Suprapubic skin (tissue), 4 donors: ENCODE measurements at regions not wholly inside any gene's neighbourhood (a gene's known extent, or its start where the extent isn't known, plus 50 kb on each side); places are given as distances from the start of the nearest gene placed in this dataset.

Experiments
- DNase-seq, 2 donors: peaks; one replicate each; pipeline ENCODE4 v3.0.0-alpha.2; 2019; ENCODE audit warnings: low spot score in 2 of 2
- H3K27ac ChIP-seq: fragments of 200-600 bp; sonication (generic); one replicate; pipeline ENCODE4 v1.5.1; 2019
- H3K27me3 ChIP-seq: fragments of 200-600 bp; sonication (generic); one replicate; pipeline ENCODE4 v1.5.1; 2019
- H3K36me3 ChIP-seq: fragments of 200-600 bp; sonication (generic); one replicate; pipeline ENCODE4 v1.5.1; 2019
- H3K4me1 ChIP-seq: fragments of 200-600 bp; sonication (generic); one replicate; pipeline ENCODE4 v1.5.1; 2019
- H3K4me3 ChIP-seq: fragments of 200-600 bp; sonication (generic); one replicate; pipeline ENCODE4 v1.5.1; 2019; ENCODE audit warnings: mild to moderate bottlenecking
- H3K9me3 ChIP-seq: fragments of 200-600 bp; sonication (generic); one replicate; pipeline ENCODE4 v1.5.1; 2019
- EP300 ChIP-seq: sonication (generic); formaldehyde crosslinking; IDR thresholded peaks from one replicate; pipeline ENCODE4 v1.6.1; 2017; ENCODE audit warnings: antibody characterized with exemption
- POLR2A ChIP-seq, 2 donors: fragments of 450-650 bp; IDR thresholded peaks; one replicate each; pipeline ENCODE4 v1.6.1; 2017; ENCODE audit warnings: antibody characterized with exemption in 2 of 2, mild to moderate bottlenecking in 2 of 2, moderate library complexity in 2 of 2
- POLR2AphosphoS5 ChIP-seq, 3 donors: sonication (generic); formaldehyde crosslinking; IDR thresholded peaks; one replicate each; pipeline ENCODE4 v1.6.1; 2017; ENCODE audit warnings: antibody characterized with exemption in 3 of 3
- WGBS: methylation state at CpG from one replicate; pipeline ENCODE4 v1.1.5; 2018; 5-methylcytosine and 5-hydroxymethylcytosine counted together
- TF ChIP-seq, protein P1 (sequence below), 2 donors: fragments of 200-600 bp in 1 of 2; fragments of 450-650 bp in 1 of 2; sonication (generic) in 1 of 2; IDR thresholded peaks; one replicate each; pipeline ENCODE4 v1.5.1; 2016 to 2019; ENCODE audit warnings: antibody characterized with exemption in 2 of 2, mild to moderate bottlenecking in 1 of 2, moderate library complexity in 1 of 2

DNA sequence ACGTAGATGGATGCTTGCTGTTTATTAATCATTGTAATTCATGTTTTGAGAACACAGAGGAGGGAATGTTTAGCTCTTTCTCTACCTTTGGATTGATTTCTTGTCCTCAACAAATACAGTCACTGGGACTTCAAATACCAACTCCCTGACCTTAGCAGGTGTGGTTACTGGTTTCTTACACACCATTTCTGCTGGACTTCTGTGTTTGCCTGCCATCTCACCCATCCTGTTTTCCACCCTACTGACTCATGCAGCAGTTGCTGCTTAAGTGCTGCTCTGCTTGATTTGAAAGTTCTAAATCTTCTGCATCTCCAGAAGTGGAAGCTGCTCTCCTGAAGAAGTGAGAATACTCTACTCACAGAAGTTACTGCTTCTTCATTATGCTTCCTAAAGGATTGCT is 170.3 kb downstream of the ZPLD1 start:
- Histone ChIP-seq H3K27me3 (no peaks in the 10 kb centered on the region), H3K27ac (no peak overlapping the region), H3K4me1 (no peaks in the 10 kb centered on the region), H3K9me3 (no peaks in the 10 kb centered on the region), H3K4me3 (no peak overlapping the region), H3K36me3 (no peaks in the 10 kb centered on the region)
- WGBS: 83% methylated on average over 1 of the region's 1 CpG
- DNase-seq: no peak
- TF ChIP-seq POLR2AphosphoS5 (IDR thresholded peaks at IDR 0.05): no peak
- TF ChIP-seq EP300: no peak
- TF ChIP-seq, protein P1, sequence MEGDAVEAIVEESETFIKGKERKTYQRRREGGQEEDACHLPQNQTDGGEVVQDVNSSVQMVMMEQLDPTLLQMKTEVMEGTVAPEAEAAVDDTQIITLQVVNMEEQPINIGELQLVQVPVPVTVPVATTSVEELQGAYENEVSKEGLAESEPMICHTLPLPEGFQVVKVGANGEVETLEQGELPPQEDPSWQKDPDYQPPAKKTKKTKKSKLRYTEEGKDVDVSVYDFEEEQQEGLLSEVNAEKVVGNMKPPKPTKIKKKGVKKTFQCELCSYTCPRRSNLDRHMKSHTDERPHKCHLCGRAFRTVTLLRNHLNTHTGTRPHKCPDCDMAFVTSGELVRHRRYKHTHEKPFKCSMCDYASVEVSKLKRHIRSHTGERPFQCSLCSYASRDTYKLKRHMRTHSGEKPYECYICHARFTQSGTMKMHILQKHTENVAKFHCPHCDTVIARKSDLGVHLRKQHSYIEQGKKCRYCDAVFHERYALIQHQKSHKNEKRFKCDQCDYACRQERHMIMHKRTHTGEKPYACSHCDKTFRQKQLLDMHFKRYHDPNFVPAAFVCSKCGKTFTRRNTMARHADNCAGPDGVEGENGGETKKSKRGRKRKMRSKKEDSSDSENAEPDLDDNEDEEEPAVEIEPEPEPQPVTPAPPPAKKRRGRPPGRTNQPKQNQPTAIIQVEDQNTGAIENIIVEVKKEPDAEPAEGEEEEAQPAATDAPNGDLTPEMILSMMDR (IDR thresholded peaks at IDR 0.05): no peak
- no peak for TF ChIP-seq POLR2A (IDR thresholded peaks at IDR 0.05)

DNA sequence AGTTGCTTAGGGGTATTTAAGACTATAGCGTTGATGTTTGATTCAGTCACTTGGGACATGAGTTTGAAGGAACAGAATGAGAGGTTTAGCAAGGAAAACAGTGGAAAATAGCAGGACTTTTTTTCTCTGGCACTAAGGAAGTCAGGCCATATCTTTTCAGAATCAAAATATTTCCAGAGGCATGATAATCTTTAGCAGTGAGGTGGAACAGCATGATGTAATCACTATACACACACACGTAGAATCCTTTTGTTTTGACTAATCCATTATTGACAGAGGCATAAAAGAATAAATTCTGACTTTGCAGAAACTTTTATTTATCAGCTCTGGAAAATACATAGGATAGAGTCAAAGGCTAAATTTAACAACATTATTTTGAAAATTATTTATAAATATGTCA is 174.1 kb downstream of the ZPLD1 start:
- Histone ChIP-seq H3K4me1 (no peaks in the 10 kb centered on the region), H3K27me3 (no peaks in the 10 kb centered on the region), H3K36me3 (no peaks in the 10 kb centered on the region), H3K27ac (no peak overlapping the region), H3K9me3 (no peaks in the 10 kb centered on the region), H3K4me3 (no peak overlapping the region)
- WGBS: 52% methylated on average over 2 of the region's 2 CpGs
- TF ChIP-seq, protein P1 (IDR thresholded peaks at IDR 0.05): no peak
- TF ChIP-seq POLR2A (IDR thresholded peaks at IDR 0.05) (no peak), EP300 (no peak), POLR2AphosphoS5 (IDR thresholded peaks at IDR 0.05) (no peak)
- DNase-seq: no peak

DNA sequence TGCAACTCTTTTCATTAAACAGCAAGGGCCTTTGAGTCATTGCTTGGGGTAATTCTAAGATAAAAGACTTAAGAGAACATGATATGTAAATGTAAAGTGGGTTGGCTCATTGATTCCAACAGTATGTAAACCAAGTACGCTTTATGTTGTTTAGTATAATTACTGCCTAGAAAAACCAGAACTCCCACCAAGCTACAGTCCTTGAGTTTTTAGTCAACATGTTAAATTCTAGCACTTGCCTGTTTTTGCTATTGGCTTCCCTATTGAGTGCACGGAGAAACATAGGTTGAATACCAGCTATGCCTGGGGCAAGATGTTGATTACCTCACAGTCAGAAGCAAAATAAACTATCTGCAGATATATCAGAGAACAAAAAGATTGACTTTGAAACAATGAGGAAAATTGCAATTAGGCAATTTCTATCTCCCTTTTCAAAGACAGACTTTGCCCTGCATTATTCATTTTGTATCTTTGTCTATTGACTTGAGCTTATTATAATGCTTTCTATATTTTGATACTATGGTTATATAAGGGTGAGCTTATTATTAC is 179.3 kb downstream of the ZPLD1 start:
- Histone ChIP-seq H3K27ac (no peak overlapping the region), H3K4me3 (no peak overlapping the region), H3K27me3 (no peaks in the 10 kb centered on the region), H3K9me3 (no peaks in the 10 kb centered on the region), H3K4me1 (no peaks in the 10 kb centered on the region), H3K36me3 (no peaks in the 10 kb centered on the region)
- DNase-seq: no peak
- whole genome bisulfite sequencing: 49% methylated on average over 2 of the region's 2 CpGs
- TF ChIP-seq POLR2AphosphoS5 (IDR thresholded peaks at IDR 0.05): no peak
- TF ChIP-seq POLR2A (IDR thresholded peaks at IDR 0.05): no peak
- TF ChIP-seq EP300: no peak
- TF ChIP-seq, protein P1 (IDR thresholded peaks at IDR 0.05): no peak

DNA sequence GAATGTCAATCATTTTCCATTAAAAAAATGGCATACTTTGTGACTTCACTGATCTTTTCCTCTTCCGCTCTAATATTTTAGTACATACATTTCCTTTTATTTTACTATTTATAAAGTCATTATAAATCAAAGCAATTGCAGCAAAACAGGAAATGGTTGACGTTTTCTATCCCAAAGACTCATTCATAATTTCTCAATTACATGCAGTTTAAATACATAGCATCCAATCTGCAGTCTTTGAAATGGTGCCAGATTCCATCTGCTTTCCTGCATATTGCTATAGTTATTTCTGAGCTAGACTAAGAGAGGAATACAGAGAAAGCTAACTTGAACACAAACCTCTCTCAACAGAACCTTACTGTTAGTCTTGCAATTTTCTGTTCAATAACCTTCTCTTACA is 179.8 kb downstream of the ZPLD1 start:
- no peaks in the 10 kb centered on the region for H3K4me1 ChIP-seq
- no peaks in the 10 kb centered on the region for H3K9me3 ChIP-seq
- H3K27ac ChIP-seq: no peak overlapping the region
- TF ChIP-seq POLR2A (IDR thresholded peaks at IDR 0.05) (no peak), POLR2AphosphoS5 (IDR thresholded peaks at IDR 0.05) (no peak), EP300 (no peak)
- TF ChIP-seq, protein P1 (IDR thresholded peaks at IDR 0.05): no peak
- WGBS: 12% methylated on average over 2 of the region's 2 CpGs
- DNase-seq: no peak
- H3K27me3 ChIP-seq: no peaks in the 10 kb centered on the region
- no peaks in the 10 kb centered on the region for H3K36me3 ChIP-seq
- H3K4me3 ChIP-seq: no peak overlapping the region

DNA sequence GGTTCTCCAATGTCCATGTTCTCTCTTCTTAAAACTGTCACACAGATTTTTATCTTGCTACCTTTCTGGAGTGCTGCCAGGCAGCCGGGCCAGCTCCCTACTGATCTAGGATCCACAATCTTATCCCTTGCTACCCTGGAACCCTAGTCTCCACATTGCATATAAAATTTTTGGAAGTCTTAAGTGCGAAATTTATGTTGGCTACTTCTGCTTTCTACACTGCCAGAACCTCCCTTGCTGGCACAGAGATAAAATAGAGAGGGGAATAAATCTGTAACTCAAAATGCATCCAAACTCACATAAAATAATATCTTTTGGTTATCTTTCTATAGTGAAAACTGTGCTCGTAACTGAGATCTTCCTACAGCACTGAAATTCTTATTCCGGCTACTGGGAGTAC is 182.6 kb downstream of the ZPLD1 start:
- Histone ChIP-seq H3K9me3 (no peaks in the 10 kb centered on the region), H3K4me1 (no peaks in the 10 kb centered on the region), H3K4me3 (no peak overlapping the region), H3K27ac (no peak overlapping the region), H3K36me3 (no peaks in the 10 kb centered on the region), H3K27me3 (no peaks in the 10 kb centered on the region)
- no peak for DNase-seq
- TF ChIP-seq EP300 (no peak), POLR2AphosphoS5 (IDR thresholded peaks at IDR 0.05) (no peak), POLR2A (IDR thresholded peaks at IDR 0.05) (no peak)
- TF ChIP-seq, protein P1 (IDR thresholded peaks at IDR 0.05): no peak
- WGBS: 78% methylated on average over 4 of the region's 4 CpGs
